Ectodermal cell (in vitro differentiated cells): ENCODE measurements at regions not wholly inside any gene's neighbourhood (a gene's known extent, or its start where the extent isn't known, plus 50 kb on each side); places are given as distances from the start of the nearest gene placed in this dataset.
"Not testable (repeated sequence)": the region's sequence is repeated elsewhere in the genome, so short reads cannot be mapped to it uniquely, and the experiment has no call there.

Source experiments
- H3K27ac ChIP-seq: 2 replicates; pipeline ENCODE4 v1.7.0; 2013; ENCODE audit warnings: mild to moderate bottlenecking, low read depth, low read length; ENCODE audit not compliant: insufficient read depth, poor library complexity, severe bottlenecking
- H3K27me3 ChIP-seq: 2 replicates; pipeline ENCODE4 v1.7.0; 2013; ENCODE audit warnings: mild to moderate bottlenecking, low read length; ENCODE audit not compliant: insufficient read depth, control insufficient read depth, poor library complexity, severe bottlenecking
- H3K36me3 ChIP-seq: one replicate; pipeline ENCODE4 v1.7.0; 2013; ENCODE audit warnings: low read length; ENCODE audit not compliant: control insufficient read depth, insufficient read depth
- H3K4me1 ChIP-seq: one replicate; pipeline ENCODE4 v1.7.0; 2013; ENCODE audit warnings: low read length; ENCODE audit not compliant: control insufficient read depth, insufficient read depth
- H3K4me3 ChIP-seq: 2 replicates; pipeline ENCODE4 v1.7.0; 2013; ENCODE audit warnings: low read depth, low read length, control low read depth; ENCODE audit not compliant: insufficient read depth
- H3K9me3 ChIP-seq: 2 replicates; pipeline ENCODE4 v1.7.0; 2013; ENCODE audit warnings: mild to moderate bottlenecking, low read length, moderate library complexity; ENCODE audit not compliant: control insufficient read depth
- WGBS, 2 experiments: methylation state at CpG; one replicate each; pipeline ENCODE4 v1.1.7; 2013; ENCODE audit warnings: missing lambda C conversion rate in 2 of 2; 5-methylcytosine and 5-hydroxymethylcytosine counted together

GRCh38 chr2:87515875-87516274 lies 232.0 kb upstream of the PLGLB2 start:
- H3K27me3 ChIP-seq, H3K4me3 ChIP-seq, H3K27ac ChIP-seq, H3K4me1 ChIP-seq, H3K9me3 ChIP-seq, H3K36me3 ChIP-seq: not testable (repeated sequence)
- 67 to 78% methylated on average over 1 to 2 of the region's 3 CpGs for WGBS, 2 experiments

- not testable (repeated sequence) for H3K4me1 ChIP-seq, H3K27me3 ChIP-seq, H3K4me3 ChIP-seq, H3K27ac ChIP-seq, H3K9me3 ChIP-seq, H3K36me3 ChIP-seq
- 84 to 91% methylated on average over 5 of the region's 7 CpGs for WGBS, 2 experiments
These were observed 231.4 kb upstream of the PLGLB2 start for GRCh38 chr2:87516369-87516967.

GRCh38 chr2:87517438-87517837 lies 230.4 kb upstream of the PLGLB2 start:
- WGBS, 2 experiments, result 86 to 100% methylated on average over 1 to 2 of the region's 7 CpGs
- H3K4me3 ChIP-seq, H3K36me3 ChIP-seq, H3K27ac ChIP-seq, H3K9me3 ChIP-seq, H3K27me3 ChIP-seq, H3K4me1 ChIP-seq: not testable (repeated sequence)

GRCh38 chr2:87518066-87518465 lies 229.8 kb upstream of the PLGLB2 start:
- H3K36me3 ChIP-seq, H3K4me1 ChIP-seq, H3K9me3 ChIP-seq, H3K4me3 ChIP-seq, H3K27ac ChIP-seq, H3K27me3 ChIP-seq: not testable (repeated sequence)
- 92 to 95% methylated on average over 6 of the region's 7 CpGs for WGBS, 2 experiments

GRCh38 chr2:87518547-87518946 lies 229.3 kb upstream of the PLGLB2 start:
- H3K27ac ChIP-seq, H3K27me3 ChIP-seq, H3K4me3 ChIP-seq, H3K9me3 ChIP-seq, H3K36me3 ChIP-seq, H3K4me1 ChIP-seq: not testable (repeated sequence)
- 97 to 99% methylated on average over 8 of the region's 8 CpGs for whole genome bisulfite sequencing, 2 experiments

- H3K27ac ChIP-seq, H3K36me3 ChIP-seq, H3K9me3 ChIP-seq, H3K4me3 ChIP-seq, H3K4me1 ChIP-seq, H3K27me3 ChIP-seq: not testable (repeated sequence)
- WGBS, 2 experiments, result 97 to 100% methylated on average over 2 to 4 of the region's 8 CpGs
These were observed 228.5 kb upstream of the PLGLB2 start for GRCh38 chr2:87519158-87520011.

- not testable (repeated sequence) for H3K4me3 ChIP-seq, H3K27me3 ChIP-seq, H3K36me3 ChIP-seq, H3K27ac ChIP-seq, H3K9me3 ChIP-seq, H3K4me1 ChIP-seq
- WGBS, 2 experiments, result 96 to 98% methylated on average over 6 to 8 of the region's 10 CpGs
These were observed 226.8 kb upstream of the PLGLB2 start for GRCh38 chr2:87521057-87521456.

GRCh38 chr2:87521489-87521888 lies 226.4 kb upstream of the PLGLB2 start:
- H3K27ac ChIP-seq, H3K4me1 ChIP-seq, H3K36me3 ChIP-seq, H3K9me3 ChIP-seq, H3K27me3 ChIP-seq, H3K4me3 ChIP-seq: not testable (repeated sequence)
- 94 to 98% methylated on average over 3 to 6 of the region's 7 CpGs for WGBS, 2 experiments

- H3K4me1 ChIP-seq, H3K27me3 ChIP-seq, H3K9me3 ChIP-seq, H3K27ac ChIP-seq, H3K4me3 ChIP-seq, H3K36me3 ChIP-seq: not testable (repeated sequence)
- WGBS, 2 experiments, result 94 to 96% methylated on average over 4 of the region's 5 CpGs
These were observed 223.2 kb upstream of the PLGLB2 start for GRCh38 chr2:87524619-87525188.

GRCh38 chr2:87525497-87525991 lies 222.3 kb upstream of the PLGLB2 start:
- not testable (repeated sequence) for H3K4me3 ChIP-seq, H3K9me3 ChIP-seq, H3K27me3 ChIP-seq, H3K36me3 ChIP-seq, H3K27ac ChIP-seq, H3K4me1 ChIP-seq
- WGBS, 2 experiments, result 82 to 100% methylated on average over 1 to 3 of the region's 5 CpGs
